IgD-negative memory B cell (primary cell): ENCODE measurements at regions not wholly inside any gene's neighbourhood (a gene's known extent, or its start where the extent isn't known, plus 50 kb on each side); places are given as distances from the start of the nearest gene placed in this dataset.

Source experiments
- H3K27ac Mint-ChIP-seq, 3 donors: one replicate each; pipeline ENCODE4 v1.8.0; 2020 to 2022; ENCODE audit warnings: mild to moderate bottlenecking in 3 of 3, mixed read lengths in 3 of 3, moderate library complexity in 1 of 3
- H3K27me3 Mint-ChIP-seq: one replicate; pipeline ENCODE4 v1.8.0; 2021; ENCODE audit warnings: mixed read lengths
- H3K36me3 Mint-ChIP-seq: one replicate; pipeline ENCODE4 v1.8.0; 2020; ENCODE audit warnings: mild to moderate bottlenecking, mixed read lengths
- H3K4me1 Mint-ChIP-seq, 3 donors: one replicate each; pipeline ENCODE4 v1.8.0; 2020 to 2022; ENCODE audit warnings: mixed read lengths in 3 of 3, mild to moderate bottlenecking in 1 of 3
- H3K4me3 Mint-ChIP-seq, 4 donors: one replicate each; pipeline ENCODE4 v1.8.0; 2020 to 2022; ENCODE audit warnings: mild to moderate bottlenecking in 4 of 4, mixed read lengths in 4 of 4, moderate library complexity in 3 of 4
- H3K9me3 Mint-ChIP-seq, 3 donors: one replicate each; pipeline ENCODE4 v1.8.0; 2020 to 2021; ENCODE audit warnings: mixed read lengths in 3 of 3, mild to moderate bottlenecking in 1 of 3

DNA sequence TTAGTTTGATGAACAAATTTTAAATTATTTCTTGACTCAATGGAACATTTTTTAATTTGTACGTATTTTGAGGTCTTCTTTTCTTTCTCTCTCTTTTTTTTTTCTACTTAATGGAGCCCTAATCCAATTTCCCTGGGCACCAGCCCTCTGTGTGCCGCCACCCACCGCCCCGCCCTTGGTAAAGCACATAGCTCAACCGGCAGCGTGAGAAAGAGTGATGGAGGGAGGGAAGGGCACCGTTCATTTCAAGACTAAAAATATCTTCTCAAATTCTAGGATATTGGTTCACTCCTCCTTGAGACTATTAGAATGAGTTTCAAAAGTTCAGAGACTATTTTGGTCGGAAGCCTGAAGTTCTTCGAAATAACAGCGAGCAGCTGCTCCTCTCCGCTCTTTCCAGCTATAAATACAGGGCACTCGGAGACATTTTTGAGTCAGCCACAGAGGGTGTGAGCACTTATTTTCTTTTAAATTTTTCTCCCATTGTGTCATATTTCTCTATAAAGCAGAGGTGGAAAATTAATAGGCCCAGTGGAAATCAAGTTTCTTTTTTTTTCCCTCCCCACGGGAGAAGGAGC is 731.7 kb upstream of the ID2 start:
- Mint-ChIP-seq H3K4me1 (no peaks in the 10 kb centered on the region), H3K4me3 (no peak overlapping the region), H3K27me3 (peaks cover 8% of the 10 kb centered on the region), H3K36me3 (no peaks in the 10 kb centered on the region), H3K27ac (no peak overlapping the region), H3K9me3 (no peaks in the 10 kb centered on the region)

- no peak overlapping the region for H3K4me3 Mint-ChIP-seq
- H3K27ac Mint-ChIP-seq, result no peak overlapping the region
- peaks cover 8% of the 10 kb centered on the region for H3K27me3 Mint-ChIP-seq
- H3K9me3 Mint-ChIP-seq, result peaks cover 0 to under 1% (median 0%) of the 10 kb centered on the region in 3 donors
- H3K36me3 Mint-ChIP-seq, result no peaks in the 10 kb centered on the region
- H3K4me1 Mint-ChIP-seq, result no peaks in the 10 kb centered on the region
These were observed 730.9 kb upstream of the ID2 start for GRCh38 chr2:7951001-7951400.

- peaks cover 8% of the 10 kb centered on the region for H3K27me3 Mint-ChIP-seq
These were observed 730.4 kb upstream of the ID2 start for GRCh38 chr2:7951490-7951889.

DNA sequence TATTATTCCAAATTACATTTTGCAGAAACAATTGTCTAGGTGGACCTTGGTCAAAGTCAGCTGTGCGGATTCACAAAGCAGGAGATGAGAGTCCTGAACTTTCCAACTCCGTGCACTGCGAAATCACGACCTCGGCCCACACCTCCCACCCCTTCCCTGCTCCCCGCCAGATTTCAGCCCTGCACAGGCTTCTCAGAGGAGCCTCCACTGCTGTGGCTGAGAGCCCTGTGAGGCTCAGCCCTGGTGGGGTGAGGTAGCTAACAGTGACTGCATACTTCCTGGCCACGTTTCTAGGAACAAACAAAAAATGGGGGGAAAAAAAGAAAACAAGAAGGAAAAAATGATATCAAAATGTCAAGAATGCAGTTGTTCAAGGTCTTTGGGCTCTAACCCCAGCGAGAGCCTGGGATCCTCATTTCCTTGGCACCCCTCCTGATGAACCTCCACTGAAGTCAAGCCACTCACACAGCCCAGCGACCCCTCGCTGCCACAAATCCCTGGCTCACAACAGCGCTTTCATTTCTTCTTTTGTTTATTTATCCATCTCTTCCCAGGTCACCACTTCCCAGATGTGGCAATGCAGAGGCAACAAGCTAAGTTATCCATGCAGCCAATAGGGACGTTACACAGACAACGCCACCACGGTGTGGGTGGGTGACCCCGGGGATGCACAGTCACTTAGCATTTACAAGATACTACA is 729.7 kb upstream of the ID2 start:
- peaks cover 0 to 1% (median 0%) of the 10 kb centered on the region in 3 donors for H3K9me3 Mint-ChIP-seq
- H3K4me3 Mint-ChIP-seq, result no peak overlapping the region
- peaks cover 8% of the 10 kb centered on the region for H3K27me3 Mint-ChIP-seq
- no peak overlapping the region for H3K27ac Mint-ChIP-seq
- no peaks in the 10 kb centered on the region for H3K36me3 Mint-ChIP-seq
- H3K4me1 Mint-ChIP-seq, result no peaks in the 10 kb centered on the region

More at GRCh38 chr2:7951490-7951889, 730.4 kb upstream of the ID2 start:
- Mint-ChIP-seq H3K4me3 (no peak overlapping the region), H3K36me3 (no peaks in the 10 kb centered on the region), H3K4me1 (no peaks in the 10 kb centered on the region), H3K9me3 (peaks cover 0 to 1% (median 0%) of the 10 kb centered on the region in 3 donors), H3K27ac (no peak overlapping the region)

DNA sequence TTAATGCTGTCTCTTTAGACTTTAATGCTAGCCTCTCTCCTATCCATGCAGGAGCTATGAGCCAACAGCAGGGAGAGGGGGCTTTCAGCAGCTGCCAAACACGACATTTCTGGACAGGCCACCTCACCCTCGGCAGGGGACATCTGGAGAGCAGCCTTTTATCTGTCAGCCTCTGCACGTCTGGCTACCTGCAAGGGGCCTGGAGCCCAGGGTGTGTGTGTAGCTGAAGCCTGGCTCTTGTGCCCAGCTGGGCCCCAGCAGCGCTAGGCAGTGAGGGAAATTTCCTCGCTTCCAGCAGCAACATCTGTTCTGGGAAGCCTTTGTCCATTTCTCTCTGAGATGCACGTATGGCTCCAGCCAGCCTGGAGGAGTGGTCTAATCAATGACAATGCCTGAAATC is 728.7 kb upstream of the ID2 start:
- H3K27ac Mint-ChIP-seq, result no peak overlapping the region
- H3K27me3 Mint-ChIP-seq, result peaks cover 8% of the 10 kb centered on the region
- H3K4me1 Mint-ChIP-seq, result no peaks in the 10 kb centered on the region
- H3K4me3 Mint-ChIP-seq, result no peak overlapping the region
- peaks cover 0 to 1% (median 0%) of the 10 kb centered on the region in 3 donors for H3K9me3 Mint-ChIP-seq
- no peaks in the 10 kb centered on the region for H3K36me3 Mint-ChIP-seq

DNA sequence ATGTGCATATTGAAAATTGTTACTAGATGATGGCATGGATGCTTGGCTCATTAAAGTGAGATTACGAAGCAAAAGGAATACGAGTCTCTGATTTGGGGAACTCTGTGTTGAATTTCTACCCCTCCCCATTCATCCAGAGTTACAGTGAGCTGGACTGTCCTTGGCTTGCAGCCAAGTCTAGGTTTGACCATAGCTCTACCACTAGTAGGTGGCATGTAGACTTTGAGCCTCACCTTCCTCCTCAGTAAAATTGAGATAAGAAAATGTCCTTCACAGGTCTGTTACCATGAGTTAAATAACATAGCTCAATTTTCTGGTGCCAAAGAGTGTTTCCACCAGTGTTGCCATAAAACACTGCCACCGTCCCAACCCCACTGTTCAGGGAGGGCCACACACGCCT is 727.6 kb upstream of the ID2 start:
- H3K27ac Mint-ChIP-seq, result peak overlapping the region in 1 of 3 donors; percentile 67
- no peaks in the 10 kb centered on the region for H3K36me3 Mint-ChIP-seq
- H3K4me3 Mint-ChIP-seq, result no peak overlapping the region
- H3K9me3 Mint-ChIP-seq, result peaks cover 0 to 1% (median 0%) of the 10 kb centered on the region in 3 donors
- H3K27me3 Mint-ChIP-seq, result peaks cover 7% of the 10 kb centered on the region
- no peaks in the 10 kb centered on the region for H3K4me1 Mint-ChIP-seq

DNA sequence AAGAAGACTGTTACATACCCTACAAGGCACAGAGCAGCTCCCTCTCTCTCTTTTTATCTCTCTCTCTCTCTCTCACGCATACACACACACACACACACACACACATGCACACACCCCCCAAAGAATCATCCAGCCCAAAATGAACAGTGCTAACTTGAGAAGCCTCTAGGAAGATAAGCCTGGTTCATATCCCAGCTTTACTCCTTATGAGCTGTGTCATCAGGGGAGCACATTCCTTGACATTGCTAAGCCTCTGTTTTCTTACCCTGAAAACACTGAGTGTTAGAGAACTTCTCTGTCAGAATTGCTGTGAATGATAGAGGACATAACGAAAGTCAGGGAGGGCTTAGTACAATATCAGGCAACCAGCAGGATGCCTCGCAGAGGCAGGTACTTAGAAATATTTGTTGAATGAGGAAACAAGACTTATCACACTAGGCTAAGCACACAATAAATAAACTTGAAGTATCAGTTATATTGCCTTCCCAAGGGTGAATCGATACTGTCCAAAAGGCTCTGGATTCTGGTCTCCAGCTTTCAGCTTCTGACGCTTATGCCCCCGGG is 725.6 kb upstream of the ID2 start:
- H3K27ac Mint-ChIP-seq, result no peak overlapping the region
- no peaks in the 10 kb centered on the region for H3K36me3 Mint-ChIP-seq
- H3K27me3 Mint-ChIP-seq, result peaks cover 1% of the 10 kb centered on the region
- peaks cover 0 to 1% (median 0%) of the 10 kb centered on the region in 3 donors for H3K9me3 Mint-ChIP-seq
- no peak overlapping the region for H3K4me3 Mint-ChIP-seq
- H3K4me1 Mint-ChIP-seq, result no peaks in the 10 kb centered on the region

DNA sequence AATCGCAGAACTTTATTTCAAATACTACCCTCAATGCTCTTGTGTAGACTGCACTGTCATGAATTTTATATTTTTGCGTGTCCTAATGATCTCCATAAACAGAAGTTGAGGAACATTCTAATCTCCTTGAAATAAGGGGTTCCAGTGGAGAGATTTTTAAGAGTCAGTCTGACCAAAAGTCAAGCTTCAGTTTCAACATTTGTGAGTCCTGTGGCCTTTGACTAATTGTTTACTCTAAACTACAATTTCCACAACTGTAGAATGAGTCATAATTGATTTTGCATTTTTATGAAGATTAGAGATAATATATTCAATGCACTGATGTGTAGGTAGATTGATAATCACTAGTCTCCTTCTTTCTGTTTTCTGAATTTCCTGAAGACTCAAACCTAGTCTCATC is 720.3 kb upstream of the ID2 start:
- Mint-ChIP-seq H3K27me3 (peaks cover 5% of the 10 kb centered on the region), H3K9me3 (no peaks in the 10 kb centered on the region), H3K36me3 (peaks cover 4% of the 10 kb centered on the region), H3K27ac (peak overlapping the region in 1 of 3 donors; percentile 32), H3K4me1 (no peaks in the 10 kb centered on the region), H3K4me3 (no peak overlapping the region)

DNA sequence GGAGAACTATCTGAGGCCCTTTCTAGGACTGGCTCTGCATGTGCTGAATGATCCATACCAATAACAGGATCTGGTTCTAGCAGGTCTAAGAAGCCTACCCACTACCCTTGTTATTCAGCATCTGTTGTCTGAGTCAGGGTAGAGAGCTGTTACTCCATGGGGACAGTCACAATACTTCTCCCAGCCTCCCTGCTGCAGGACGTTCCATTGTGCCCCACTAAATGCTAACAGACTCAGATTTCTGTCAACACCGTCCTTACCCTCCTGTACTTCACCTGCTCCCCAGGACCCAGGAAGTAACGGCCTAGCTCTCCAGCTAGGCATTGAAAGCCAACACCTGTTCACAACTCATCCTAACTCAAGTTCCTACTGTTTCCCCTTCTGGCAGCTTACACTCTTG is 719.7 kb upstream of the ID2 start:
- H3K27ac Mint-ChIP-seq, result peak overlapping the region in 1 of 3 donors; percentile 32
- no peak overlapping the region for H3K4me3 Mint-ChIP-seq
- H3K4me1 Mint-ChIP-seq, result no peaks in the 10 kb centered on the region
- H3K27me3 Mint-ChIP-seq, result peaks cover 5% of the 10 kb centered on the region
- peaks cover 4% of the 10 kb centered on the region for H3K36me3 Mint-ChIP-seq
- H3K9me3 Mint-ChIP-seq, result no peaks in the 10 kb centered on the region

GRCh38 chr2:7963787-7964186 is 718.1 kb upstream of the ID2 start:
- peaks cover 4% of the 10 kb centered on the region for H3K36me3 Mint-ChIP-seq
- H3K4me1 Mint-ChIP-seq, result no peaks in the 10 kb centered on the region
- H3K4me3 Mint-ChIP-seq, result no peak overlapping the region
- peak overlapping the region in 1 of 3 donors; percentile 1 for H3K27ac Mint-ChIP-seq
- no peaks in the 10 kb centered on the region for H3K9me3 Mint-ChIP-seq
- H3K27me3 Mint-ChIP-seq, result peaks cover 5% of the 10 kb centered on the region

DNA sequence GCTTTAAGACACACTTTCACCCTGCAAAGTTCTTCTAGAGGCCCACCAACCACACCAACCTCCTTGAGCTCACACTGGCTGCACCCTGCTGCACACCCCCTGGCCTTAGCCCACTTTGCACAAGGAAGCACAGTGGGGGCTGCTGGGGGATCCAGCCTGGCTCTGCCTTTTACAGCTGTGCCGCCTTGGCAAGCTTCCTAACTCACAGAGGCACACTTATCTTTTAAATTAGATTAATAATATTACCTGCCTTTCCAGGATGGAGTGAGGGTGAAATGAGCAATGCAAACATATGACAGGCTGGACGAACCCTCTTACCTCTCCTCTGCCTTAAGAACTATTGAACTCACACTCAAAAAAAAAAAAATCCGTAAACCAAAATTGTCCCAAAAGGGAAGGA is 715.8 kb upstream of the ID2 start:
- H3K9me3 Mint-ChIP-seq, result no peaks in the 10 kb centered on the region
- H3K36me3 Mint-ChIP-seq, result peaks cover 4% of the 10 kb centered on the region
- no peak overlapping the region for H3K27ac Mint-ChIP-seq
- peaks cover 5% of the 10 kb centered on the region for H3K27me3 Mint-ChIP-seq
- no peak overlapping the region for H3K4me3 Mint-ChIP-seq
- no peaks in the 10 kb centered on the region for H3K4me1 Mint-ChIP-seq

DNA sequence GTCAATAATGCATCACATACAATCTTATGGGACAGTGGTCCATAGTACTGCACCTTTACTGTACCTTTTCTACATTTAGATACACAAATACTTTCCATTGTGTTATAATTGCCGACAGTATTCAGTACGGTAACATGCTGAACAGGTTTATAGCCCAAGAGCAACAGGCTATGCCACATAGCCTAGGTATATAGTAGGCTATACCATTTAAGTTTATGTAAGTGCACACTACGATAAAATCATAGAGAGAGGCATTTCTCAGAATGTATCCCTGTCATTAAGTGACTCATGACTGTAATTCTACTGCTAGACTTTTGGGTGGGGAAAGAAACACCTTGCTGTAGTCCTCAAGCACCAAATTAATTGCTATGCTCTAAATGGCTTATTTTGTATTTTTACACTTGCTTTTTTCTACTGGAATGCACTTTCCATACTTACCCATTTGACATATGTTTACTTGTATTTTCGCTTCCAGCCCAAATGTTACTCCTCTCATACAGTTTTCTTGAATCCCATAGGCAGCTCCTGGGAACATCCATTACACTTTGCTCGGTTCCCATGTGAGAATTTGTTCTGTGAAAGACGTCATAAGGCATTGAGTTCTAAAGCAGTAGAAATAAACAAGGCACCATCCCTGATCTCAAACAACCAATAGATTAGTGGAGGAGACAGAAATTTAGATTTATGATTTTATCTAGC is 714.0 kb upstream of the ID2 start:
- Mint-ChIP-seq H3K4me3 (no peak overlapping the region), H3K9me3 (no peaks in the 10 kb centered on the region), H3K4me1 (no peaks in the 10 kb centered on the region), H3K36me3 (peaks cover 4% of the 10 kb centered on the region), H3K27ac (no peak overlapping the region), H3K27me3 (peaks cover 7% of the 10 kb centered on the region)

GRCh38 chr2:7969756-7970515 is 711.9 kb upstream of the ID2 start:
- Mint-ChIP-seq H3K27ac (no peak overlapping the region), H3K36me3 (no peaks in the 10 kb centered on the region), H3K9me3 (no peaks in the 10 kb centered on the region), H3K4me3 (no peak overlapping the region), H3K27me3 (peaks cover 2% of the 10 kb centered on the region), H3K4me1 (no peaks in the 10 kb centered on the region)

GRCh38 chr2:7971248-7971647 is 710.6 kb upstream of the ID2 start:
- H3K36me3 Mint-ChIP-seq, result no peaks in the 10 kb centered on the region

DNA sequence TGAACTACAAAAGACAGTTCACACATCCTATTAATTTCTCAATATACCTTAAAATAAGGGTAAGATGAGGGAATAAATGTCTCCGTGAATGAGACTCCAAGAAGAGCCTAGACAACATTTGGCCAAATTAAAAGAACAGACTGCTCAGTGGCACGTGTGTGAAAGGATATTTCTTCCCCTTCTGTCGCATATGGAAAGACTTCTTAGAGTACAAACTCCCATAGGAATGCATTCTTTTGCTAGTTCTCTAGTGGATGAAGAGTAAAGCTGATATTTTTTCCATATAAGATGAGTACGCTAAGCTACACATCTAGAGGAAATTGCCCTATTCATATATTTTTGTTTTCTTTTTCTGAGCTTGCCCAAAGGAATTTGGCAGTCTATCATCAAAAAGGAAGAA is 710.0 kb upstream of the ID2 start:
- H3K27me3 Mint-ChIP-seq, result peaks cover 2% of the 10 kb centered on the region
- no peak overlapping the region for H3K4me3 Mint-ChIP-seq
- H3K27ac Mint-ChIP-seq, result no peak overlapping the region
- H3K9me3 Mint-ChIP-seq, result no peaks in the 10 kb centered on the region
- H3K36me3 Mint-ChIP-seq, result no peaks in the 10 kb centered on the region
- H3K4me1 Mint-ChIP-seq, result no peaks in the 10 kb centered on the region

More at GRCh38 chr2:7971248-7971647, 710.6 kb upstream of the ID2 start:
- Mint-ChIP-seq H3K4me3 (no peak overlapping the region), H3K27ac (no peak overlapping the region), H3K4me1 (no peaks in the 10 kb centered on the region), H3K9me3 (no peaks in the 10 kb centered on the region), H3K27me3 (peaks cover 2% of the 10 kb centered on the region)
